HTR-8/SVneo (cell line): ENCODE measurements at regions not wholly inside any gene's neighbourhood (a gene's known extent, or its start where the extent isn't known, plus 50 kb on each side); places are given as distances from the start of the nearest gene placed in this dataset.
"Not testable (repeated sequence)": the region's sequence is repeated elsewhere in the genome, so short reads cannot be mapped to it uniquely, and the experiment has no call there.

Experiments
- DNase-seq: peaks from one replicate; pipeline ENCODE4 v3.0.0; 2011; ENCODE audit warnings: low spot score, mixed read lengths; ENCODE audit not compliant: insufficient read length
- FAIRE-seq: peaks from 2 replicates; lab custom pipeline; 2011; peaks lifted over from hg19 to GRCh38; lab: Jason Lieb, UNC

DNA sequence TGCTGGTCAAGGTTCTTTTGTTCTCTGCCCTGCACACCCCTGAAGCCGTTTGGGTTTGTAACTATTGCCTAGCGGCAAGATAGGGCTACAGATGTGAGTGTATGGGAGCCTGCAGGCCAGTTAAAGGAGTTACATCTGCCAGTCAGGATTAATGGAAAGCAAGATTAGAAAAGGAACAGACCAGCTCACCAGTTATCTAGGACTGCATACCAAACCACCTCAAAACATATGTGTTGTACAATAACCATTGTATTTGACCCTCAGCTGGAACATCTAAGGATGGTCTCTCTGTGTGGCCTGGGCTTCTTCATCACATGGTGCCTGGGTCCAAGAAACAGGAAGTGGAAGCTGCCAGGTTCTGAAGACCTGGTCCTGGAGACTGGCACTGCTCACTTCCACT lies 52.5 kb upstream of the FBXO28 start:
- FAIRE-seq = no peak
- no peak for DNase-seq

- FAIRE-seq (no peak), DNase-seq (no peak)
These were observed 53.9 kb upstream of the FBXO28 start for GRCh38 chr1:224059897-224060427.

GRCh38 chr1:224058303-224058702 lies 55.6 kb upstream of the FBXO28 start:
- DNase-seq (no peak), FAIRE-seq (no peak)

GRCh38 chr1:224057461-224058199 lies 56.3 kb upstream of the FBXO28 start:
- FAIRE-seq (no peak), DNase-seq (no peak)

GRCh38 chr1:224054611-224055010 lies 59.3 kb upstream of the FBXO28 start:
- FAIRE-seq (no peak), DNase-seq (no peak)

DNA sequence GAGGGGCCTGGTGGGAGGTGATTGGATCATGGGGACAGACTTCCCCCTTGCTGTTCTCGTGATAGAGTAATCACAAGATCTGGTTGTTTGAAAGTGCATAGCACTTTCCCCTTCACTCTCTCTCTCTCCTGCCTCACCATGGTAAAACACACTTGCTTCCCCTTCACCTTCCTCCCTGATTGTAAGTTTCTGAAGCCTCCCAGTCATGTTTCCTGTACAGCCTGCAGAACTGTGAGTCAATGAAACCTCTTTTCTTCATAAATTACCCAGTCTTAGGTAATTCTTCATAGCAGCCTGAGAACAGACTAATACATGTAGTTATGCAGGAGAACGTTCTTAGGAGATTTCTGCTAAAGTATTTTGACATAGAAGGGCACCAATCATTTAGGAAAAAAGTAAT lies 59.9 kb upstream of the FBXO28 start:
- no peak for DNase-seq
- no peak for FAIRE-seq

DNA sequence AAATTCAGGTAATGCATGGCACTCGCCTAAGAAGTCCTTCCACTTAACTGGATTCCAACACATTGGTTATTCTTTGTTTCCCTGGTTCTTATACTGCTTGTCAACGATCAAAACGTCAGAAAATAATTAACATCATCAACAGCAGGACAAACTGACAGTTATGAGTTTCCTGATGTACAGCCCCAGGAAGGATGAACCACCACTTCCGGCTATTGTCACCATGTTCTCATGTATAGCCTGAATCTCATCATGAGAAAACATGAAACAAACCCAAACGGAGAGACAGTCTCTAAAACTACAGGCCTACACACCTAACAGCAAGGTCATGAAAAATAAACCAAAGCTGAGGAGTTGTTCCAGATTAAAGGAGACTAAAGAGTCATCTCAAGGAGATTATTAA lies 60.5 kb upstream of the FBXO28 start:
- DNase-seq (no peak), FAIRE-seq (no peak)

DNA sequence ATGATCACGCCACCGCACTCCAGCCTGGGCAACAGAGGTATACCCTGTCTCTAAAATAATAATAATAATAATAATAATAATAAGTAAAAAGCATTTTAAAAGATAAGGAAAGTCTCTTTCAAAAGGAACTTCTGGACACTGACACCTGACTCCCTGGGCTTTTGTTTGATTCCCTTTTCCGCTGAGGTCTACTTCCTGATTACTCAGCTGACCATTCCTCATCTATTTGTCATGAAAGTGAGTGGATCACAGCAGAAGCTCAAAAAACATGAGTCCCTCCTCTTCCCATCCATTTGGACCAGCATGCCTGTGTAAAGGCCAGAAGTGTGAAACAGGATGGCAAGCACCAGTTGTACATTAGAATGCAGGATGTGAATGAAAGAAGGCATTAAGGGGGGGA lies 61.1 kb upstream of the FBXO28 start:
- peak; percentile 67 for DNase-seq
- no peak for FAIRE-seq

GRCh38 chr1:224051782-224052181 lies 62.1 kb upstream of the FBXO28 start:
- FAIRE-seq, DNase-seq: not testable (repeated sequence)

DNA sequence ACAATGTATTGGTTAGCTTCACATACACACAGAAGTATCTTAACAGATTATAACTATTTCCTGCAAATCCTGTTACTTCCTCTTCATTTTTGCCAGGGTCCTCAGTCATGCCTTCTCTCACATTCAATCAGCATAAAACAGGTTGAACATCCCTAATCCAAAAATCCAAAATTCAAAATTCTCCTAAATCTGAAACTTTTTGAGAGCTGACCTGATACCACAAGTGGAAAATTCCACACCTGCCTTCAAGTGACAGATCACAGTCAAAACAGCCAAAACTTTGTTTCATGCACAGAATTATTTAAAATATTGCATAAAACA lies 62.9 kb upstream of the FBXO28 start:
- FAIRE-seq (no peak), DNase-seq (no peak)

- no peak for DNase-seq
- no peak for FAIRE-seq
These were observed 66.4 kb upstream of the FBXO28 start for GRCh38 chr1:224047538-224047937.

DNA sequence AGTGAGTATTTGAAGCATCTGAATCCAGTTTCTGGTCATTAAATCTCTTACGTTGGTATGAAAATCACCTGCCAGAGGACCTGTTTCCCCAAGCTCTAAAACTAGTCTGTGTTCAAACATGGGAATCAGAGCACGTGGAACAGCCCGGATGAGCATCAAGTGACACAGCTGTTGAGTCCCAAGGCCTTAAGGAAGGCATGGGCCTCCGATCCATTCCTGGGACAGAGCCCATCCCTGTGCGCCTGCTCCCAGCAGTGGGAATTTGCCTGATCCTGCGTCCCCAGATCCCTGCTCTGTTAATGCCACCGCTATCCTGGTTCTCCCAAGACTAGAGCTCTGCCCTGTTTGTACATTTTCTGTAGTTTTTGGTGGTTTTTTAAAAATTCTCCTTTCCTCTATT lies 68.4 kb upstream of the FBXO28 start:
- no peak for DNase-seq
- FAIRE-seq = no peak

DNA sequence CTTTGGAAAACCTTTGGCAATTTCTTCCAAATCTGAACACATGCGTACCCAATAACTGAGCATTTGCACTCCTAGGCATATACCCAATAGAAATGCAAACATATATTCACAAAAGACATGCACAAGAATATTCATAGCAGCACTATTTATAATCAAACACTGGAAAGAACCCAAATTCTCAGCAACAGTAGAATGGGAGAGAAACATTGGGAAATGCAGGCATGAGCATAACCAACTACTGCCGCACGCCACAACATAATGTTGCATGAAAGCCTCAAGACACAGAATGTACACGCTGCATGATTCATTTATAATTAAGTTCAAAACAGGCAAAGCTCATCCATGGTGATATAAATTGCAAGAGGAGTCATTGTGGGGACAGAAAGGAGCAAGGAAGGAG lies 69.5 kb upstream of the FBXO28 start:
- FAIRE-seq (no peak), DNase-seq (no peak)

DNA sequence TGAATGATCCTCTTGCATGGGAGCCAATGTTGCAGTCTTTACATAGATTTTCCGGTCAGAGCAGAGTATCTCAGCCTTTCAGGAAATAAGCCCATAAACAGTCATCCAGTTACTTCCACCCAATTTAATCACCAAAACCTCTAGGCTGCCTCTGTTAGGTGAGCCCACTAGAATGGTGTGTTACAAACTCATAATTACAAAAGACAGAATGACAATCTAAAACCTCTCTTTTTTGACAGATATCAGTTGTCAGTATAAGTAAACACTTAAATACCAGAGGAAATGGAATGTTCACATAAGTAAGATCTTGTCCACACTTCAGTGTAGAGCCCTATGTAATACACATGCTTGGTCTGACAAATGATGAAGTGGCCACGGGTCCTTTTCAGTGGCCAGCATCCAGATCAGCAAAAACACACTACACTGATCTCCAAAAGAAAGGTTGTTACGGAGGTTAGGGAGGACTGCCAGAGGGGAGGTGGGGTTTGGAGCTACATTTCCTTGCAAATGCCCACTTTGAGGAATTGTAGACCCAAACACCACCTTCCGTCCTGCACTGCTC lies 71.3 kb upstream of the FBXO28 start:
- no peak for DNase-seq
- FAIRE-seq = no peak

DNA sequence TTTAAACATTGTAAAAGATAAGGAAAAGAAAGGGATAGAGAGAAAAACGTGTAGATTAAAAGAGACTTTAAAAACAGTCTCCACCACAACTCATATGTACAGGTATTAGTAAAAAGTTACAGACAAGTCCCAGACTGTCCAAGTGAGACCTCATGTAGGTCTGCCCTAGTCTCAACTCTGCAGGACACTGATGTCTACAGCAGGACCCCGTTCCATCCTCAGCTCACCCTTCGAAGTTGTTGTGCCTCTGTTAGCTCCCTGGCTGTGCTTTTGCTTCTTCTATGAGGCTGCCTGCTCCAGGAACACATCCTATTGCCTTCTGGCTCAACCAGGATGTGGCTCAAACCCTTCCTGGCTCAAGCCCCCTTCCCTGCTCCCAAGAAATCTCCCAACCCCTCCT lies 72.9 kb upstream of the FBXO28 start:
- DNase-seq (no peak), FAIRE-seq (no peak)

GRCh38 chr1:224040423-224040822 lies 73.5 kb upstream of the FBXO28 start:
- FAIRE-seq, DNase-seq: not testable (repeated sequence)

- not testable (repeated sequence) for FAIRE-seq
These were observed 73.9 kb upstream of the FBXO28 start for GRCh38 chr1:224040006-224040405.

GRCh38 chr1:224038832-224039231 lies 75.1 kb upstream of the FBXO28 start:
- not testable (repeated sequence) for FAIRE-seq, DNase-seq

More at GRCh38 chr1:224040006-224040405, 73.9 kb upstream of the FBXO28 start:
- not testable (repeated sequence) for DNase-seq

- not testable (repeated sequence) for FAIRE-seq, DNase-seq
These were observed 76.5 kb upstream of the FBXO28 start for GRCh38 chr1:224037362-224037761.

GRCh38 chr1:224032608-224033276 lies 81.2 kb upstream of the FBXO28 start:
- not testable (repeated sequence) for DNase-seq, FAIRE-seq

- FAIRE-seq, DNase-seq: not testable (repeated sequence)
These were observed 81.9 kb upstream of the FBXO28 start for GRCh38 chr1:224031986-224032385.
